Motor neuron (in vitro differentiated cells): ENCODE measurements at regions not wholly inside any gene's neighbourhood (a gene's known extent, or its start where the extent isn't known, plus 50 kb on each side); places are given as distances from the start of the nearest gene placed in this dataset.

ENCODE experiments used
- ATAC-seq, 8 experiments: fragments of 200-7000 bp; cut with Tn5 transposase; replicated peaks in 6 of 8; 2 replicates each; pipeline ENCODE4 v1.8.0; 2021; ENCODE audit warnings: mild to moderate bottlenecking in 8 of 8, moderate library complexity in 8 of 8
- H3K27ac ChIP-seq, 2 donors: fragments of 250-450 bp; sonication (Bioruptor Pico); 2 replicates each; pipeline ENCODE4 v1.9.0; 2021; ENCODE audit warnings: antibody characterized with exemption in 2 of 2, mild to moderate bottlenecking in 2 of 2, moderate library complexity in 1 of 2
- H3K4me1 ChIP-seq, 2 donors: fragments of 250-450 bp; sonication (Bioruptor Pico); replicated peaks in 1 of 2; 2 replicates each; pipeline ENCODE4 v1.6.1; 2021; ENCODE audit warnings: antibody characterized with exemption in 2 of 2, mild to moderate bottlenecking in 2 of 2, moderate library complexity in 1 of 2
- H3K4me3 ChIP-seq, 5 donors: fragments of 250-450 bp; sonication (Bioruptor Pico); 2 replicates each; pipeline ENCODE4 v1.9.0; 2021; ENCODE audit warnings: antibody characterized with exemption in 5 of 5, mild to moderate bottlenecking in 5 of 5, moderate library complexity in 4 of 5
- WGBS, 10 experiments: fragments of 450-650 bp; shearing (Covaris generic); methylation state at CpG; one replicate each; pipeline ENCODE4 v1.0.0; 2022; 5-methylcytosine and 5-hydroxymethylcytosine counted together
- in situ Hi-C, 9 experiments: fragments of 400-800 bp; cut with MboI; loops; one replicate each; pipeline ENCODE4 v1.15.0; 2021; ENCODE audit warnings: low sequenced_read_pairs in 9 of 9, low pct_unique_long_range_greater_than_20kb in 2 of 9; ENCODE audit not compliant: unreplicated experiment in 9 of 9

GRCh38 chr9:86546712-86547111 lies 192.5 kb upstream of the TUT7 start:
- ATAC-seq: no peak
- no peak overlapping the region for H3K27ac ChIP-seq
- WGBS, 10 experiments: 53 to 100% (median 90%) methylated on average over 1 to 5 of the region's 5 CpGs; no CpG with 5 or more reads in 2 of the 10 experiments
- H3K4me3 ChIP-seq: no peak overlapping the region
- in situ Hi-C loops: no loop called here
- peaks cover 9 to 14% of the 10 kb centered on the region in 2 donors for H3K4me1 ChIP-seq

DNA sequence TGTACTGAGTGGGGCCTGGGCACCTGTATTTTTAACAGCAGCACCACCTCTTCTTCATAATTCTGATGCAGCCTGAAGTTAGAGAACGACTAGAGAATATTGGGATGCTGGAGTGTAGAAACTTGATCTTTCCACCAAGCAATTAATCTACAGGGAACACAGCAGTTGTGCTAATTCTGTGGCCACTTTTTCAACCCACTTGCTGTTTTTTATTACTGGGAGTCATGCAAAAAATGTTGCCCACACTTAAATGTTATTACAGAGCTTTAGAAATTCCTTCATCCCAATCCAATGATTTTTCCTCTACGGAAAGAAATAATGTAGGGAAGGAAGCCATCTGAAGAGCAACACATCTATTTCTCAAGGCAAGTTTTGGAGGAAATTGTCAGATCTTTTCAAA lies 190.9 kb upstream of the TUT7 start:
- Histone ChIP-seq H3K4me3 (no peak overlapping the region), H3K27ac (no peak overlapping the region), H3K4me1 (peaks cover 9 to 14% of the 10 kb centered on the region in 2 donors)
- no peak for ATAC-seq
- in situ Hi-C loops: no loop called here
- 0 to 58% (median 42%) methylated on average over 1 to 2 of the region's 2 CpGs; no CpG with 5 or more reads in 2 of the 10 experiments for WGBS, 10 experiments

DNA sequence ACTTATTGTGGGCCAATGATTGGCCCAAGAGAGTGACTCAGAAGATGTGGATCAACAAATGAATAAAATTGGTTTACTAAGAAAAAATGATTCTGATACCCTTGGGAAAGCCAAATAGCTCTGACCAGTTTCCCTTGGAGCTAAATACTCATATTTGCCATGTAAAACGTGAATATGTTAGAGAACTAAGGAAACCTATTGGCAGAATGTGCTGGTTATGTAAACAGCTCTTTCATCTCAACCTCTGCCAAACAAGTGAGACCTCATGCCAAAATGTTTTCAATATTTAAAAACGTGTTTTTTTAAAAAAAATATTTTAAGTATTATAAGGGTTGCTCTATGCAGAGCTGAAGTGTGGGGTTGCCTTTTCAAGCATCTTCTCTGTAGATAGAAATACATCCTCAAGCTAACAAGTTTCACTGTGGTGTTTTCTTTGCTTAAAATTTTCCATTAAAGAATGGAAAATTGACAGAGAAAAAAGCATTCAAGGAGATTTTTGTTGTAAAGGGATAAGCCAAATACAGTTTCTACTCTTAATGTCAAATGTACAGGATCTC lies 186.9 kb upstream of the TUT7 start:
- ATAC-seq: no peak
- Histone ChIP-seq H3K4me1 (no peaks in the 10 kb centered on the region), H3K27ac (no peak overlapping the region), H3K4me3 (no peak overlapping the region)
- WGBS, 10 experiments: 0 to 91% (median 52%) methylated on average over 1 to 2 of the region's 2 CpGs; no CpG with 5 or more reads in 2 of the 10 experiments
- in situ Hi-C loops: no loop called here

DNA sequence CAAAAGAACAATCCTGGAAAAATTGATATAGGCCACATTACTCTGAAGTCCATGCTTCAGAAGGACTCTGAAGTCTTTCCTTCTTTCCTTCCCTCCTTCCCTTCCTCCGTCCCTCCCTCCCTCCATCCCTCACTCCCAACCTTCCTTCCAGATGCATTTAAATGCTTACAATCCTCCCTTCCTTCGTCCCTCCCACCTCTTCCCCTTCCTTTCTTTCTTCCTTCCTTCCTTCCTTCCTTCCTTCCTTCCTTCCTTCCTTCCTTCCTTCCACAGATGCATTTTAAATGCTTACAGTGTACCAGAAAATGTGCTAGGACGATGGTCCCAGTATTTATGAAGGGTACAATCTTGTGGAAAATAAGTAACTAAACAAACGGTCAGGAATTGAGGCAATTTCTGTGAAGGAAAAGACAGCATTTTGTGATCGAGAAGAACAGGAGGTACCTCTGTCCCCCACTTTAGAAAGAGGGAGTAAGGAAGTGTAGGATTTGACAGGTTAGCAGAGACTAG lies 181.3 kb upstream of the TUT7 start:
- WGBS, 10 experiments: 83 to 100% (median 92%) methylated on average over 1 to 2 of the region's 5 CpGs; no CpG with 5 or more reads in 6 of the 10 experiments
- Histone ChIP-seq H3K4me3 (no peak overlapping the region), H3K27ac (no peak overlapping the region), H3K4me1 (peaks cover 0 to 5% of the 10 kb centered on the region in 2 donors)
- in situ Hi-C loops: no loop called here
- ATAC-seq: no peak

GRCh38 chr9:86534572-86535258 lies 180.5 kb upstream of the TUT7 start:
- Histone ChIP-seq H3K27ac (no peak overlapping the region), H3K4me1 (peaks cover 0 to 5% of the 10 kb centered on the region in 2 donors), H3K4me3 (no peak overlapping the region)
- peak in 2 of 8 experiments; percentile 49 to 66 for ATAC-seq
- in situ Hi-C loops: no loop called here
- WGBS, 10 experiments: 10 to 88% (median 73%) methylated on average over 1 to 4 of the region's 4 CpGs; no CpG with 5 or more reads in 1 of the 10 experiments

- in situ Hi-C loops: no loop called here
- 51 to 94% (median 90%) methylated on average over 2 to 4 of the region's 4 CpGs; no CpG with 5 or more reads in 1 of the 10 experiments for WGBS, 10 experiments
- no peak for ATAC-seq
Measured at GRCh38 chr9:86531971-86532640, 177.9 kb upstream of the TUT7 start.

DNA sequence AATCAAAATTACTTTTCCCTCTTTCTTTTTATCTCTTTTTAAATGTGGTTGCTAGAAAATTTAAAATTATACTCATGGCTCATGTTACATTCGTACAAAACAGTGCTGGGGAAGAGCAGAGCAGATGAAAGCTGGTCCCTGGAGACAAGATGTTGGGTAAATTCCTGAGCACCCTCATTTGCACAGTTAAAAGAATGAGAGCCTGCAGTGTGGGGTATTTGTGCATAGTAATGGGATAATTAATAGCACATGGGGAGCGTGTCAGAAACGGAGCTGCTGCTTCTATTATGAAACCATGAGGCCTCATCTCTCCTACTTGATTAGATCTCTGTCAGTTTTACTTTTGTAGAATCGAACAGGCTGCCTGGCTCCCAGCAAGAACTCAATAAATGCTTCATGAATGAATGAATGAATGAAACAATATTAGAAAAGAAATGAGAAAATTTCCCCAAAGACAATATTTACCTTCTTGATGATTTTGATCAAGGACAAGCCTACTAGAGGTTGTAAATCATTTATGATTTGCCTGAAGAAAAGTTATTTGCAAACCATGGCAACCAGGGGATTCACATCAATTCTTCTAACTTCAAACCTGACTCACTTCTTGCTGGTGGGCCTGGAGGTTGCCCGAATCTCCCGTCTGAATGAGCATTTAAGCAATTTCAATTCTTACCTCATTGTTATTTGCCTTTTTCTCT lies 177.2 kb upstream of the TUT7 start:
- peak in 3 of 8 experiments; percentile 72 to 93 (median 80) for ATAC-seq
- in situ Hi-C loops: no loop called here
- H3K27ac ChIP-seq: no peak overlapping the region
- peaks cover 0 to 5% of the 10 kb centered on the region in 2 donors for H3K4me1 ChIP-seq
- no peak overlapping the region for H3K4me3 ChIP-seq
- WGBS, 10 experiments: 0 to 64% (median 30%) methylated on average over 1 to 6 of the region's 6 CpGs

More at GRCh38 chr9:86531971-86532640, 177.9 kb upstream of the TUT7 start:
- Histone ChIP-seq H3K27ac (no peak overlapping the region), H3K4me1 (peaks cover 0 to 5% of the 10 kb centered on the region in 2 donors), H3K4me3 (no peak overlapping the region)

DNA sequence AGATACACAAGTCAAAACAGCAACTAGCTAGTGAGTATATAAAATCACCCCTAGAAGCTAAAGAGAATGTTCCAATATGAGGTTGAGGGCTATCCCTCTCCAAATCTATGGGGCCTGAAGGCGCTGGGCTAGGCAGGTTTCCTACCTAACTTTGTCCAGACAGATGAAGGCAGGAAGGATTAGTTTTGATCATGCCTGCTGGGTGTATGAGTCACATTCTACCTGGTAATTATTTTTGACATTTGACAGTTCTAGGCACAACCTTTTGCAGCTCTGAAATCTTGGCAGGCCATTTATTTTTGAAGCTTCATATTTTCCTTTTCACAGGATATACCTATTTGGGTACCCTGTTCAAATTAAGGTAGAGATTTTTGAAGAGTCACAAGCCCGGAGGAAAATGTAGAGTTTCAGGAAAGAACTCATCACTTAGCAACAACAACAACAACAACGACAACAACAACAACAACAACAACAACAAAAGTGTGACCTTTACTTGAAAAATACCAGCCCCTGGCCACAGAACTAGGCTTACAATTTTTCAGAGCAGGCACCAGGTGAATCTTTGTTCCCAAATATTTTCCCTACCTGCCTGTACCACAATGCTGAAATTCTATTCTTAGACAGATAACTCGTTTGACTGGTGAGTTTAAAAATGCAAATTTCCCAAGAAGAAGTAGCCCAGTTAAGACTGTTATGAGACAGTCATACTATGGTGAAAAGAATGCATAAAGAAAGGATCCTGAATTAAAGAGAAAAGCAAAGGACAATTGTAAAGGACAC lies 175.5 kb upstream of the TUT7 start:
- no peak for ATAC-seq
- Histone ChIP-seq H3K4me3 (no peak overlapping the region), H3K4me1 (peaks cover 0 to 5% of the 10 kb centered on the region in 2 donors), H3K27ac (no peak overlapping the region)
- 20 to 100% (median 73%) methylated on average over 1 to 4 of the region's 4 CpGs for WGBS, 10 experiments
- in situ Hi-C loops: no loop called here

DNA sequence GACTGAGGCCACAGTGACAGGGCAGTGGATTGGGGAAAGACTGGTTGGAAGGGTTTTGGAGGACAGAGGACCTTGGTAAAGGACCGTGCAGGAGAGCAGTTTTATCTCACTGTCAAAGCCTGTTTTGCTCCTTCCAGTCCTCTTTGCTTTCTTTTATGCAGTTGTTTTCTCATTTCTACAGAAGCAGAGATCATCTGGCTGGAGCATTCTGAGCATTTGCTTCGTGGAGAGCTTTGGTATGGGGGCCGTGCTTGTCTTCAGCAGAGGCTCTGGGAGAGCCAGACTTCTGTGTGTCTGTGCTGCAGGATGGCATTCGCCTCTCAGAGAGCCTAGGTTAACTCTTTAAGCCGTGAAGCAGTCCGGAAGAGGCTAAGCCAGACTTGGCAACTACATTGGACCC lies 171.8 kb upstream of the TUT7 start:
- H3K4me1 ChIP-seq: no peaks in the 10 kb centered on the region
- no peak for ATAC-seq
- WGBS, 10 experiments: 0 to 79% (median 68%) methylated on average over 1 to 6 of the region's 6 CpGs; no CpG with 5 or more reads in 3 of the 10 experiments
- no peak overlapping the region for H3K27ac ChIP-seq
- in situ Hi-C loops: no loop called here
- no peak overlapping the region for H3K4me3 ChIP-seq

- no peaks in the 10 kb centered on the region for H3K4me1 ChIP-seq
- no peak overlapping the region for H3K4me3 ChIP-seq
- in situ Hi-C loops: no loop called here
- WGBS, 10 experiments: 29 to 96% (median 86%) methylated on average over 1 to 4 of the region's 5 CpGs; no CpG with 5 or more reads in 2 of the 10 experiments
- no peak overlapping the region for H3K27ac ChIP-seq
- no peak for ATAC-seq
Measured at GRCh38 chr9:86525182-86525581, 171.0 kb upstream of the TUT7 start.

GRCh38 chr9:86521977-86522376 lies 167.8 kb upstream of the TUT7 start:
- no peaks in the 10 kb centered on the region for H3K4me1 ChIP-seq
- in situ Hi-C loops: no loop called here
- no peak for ATAC-seq
- 20 to 100% (median 91%) methylated on average over 1 to 5 of the region's 5 CpGs; no CpG with 5 or more reads in 1 of the 10 experiments for WGBS, 10 experiments
- no peak overlapping the region for H3K4me3 ChIP-seq
- no peak overlapping the region for H3K27ac ChIP-seq

DNA sequence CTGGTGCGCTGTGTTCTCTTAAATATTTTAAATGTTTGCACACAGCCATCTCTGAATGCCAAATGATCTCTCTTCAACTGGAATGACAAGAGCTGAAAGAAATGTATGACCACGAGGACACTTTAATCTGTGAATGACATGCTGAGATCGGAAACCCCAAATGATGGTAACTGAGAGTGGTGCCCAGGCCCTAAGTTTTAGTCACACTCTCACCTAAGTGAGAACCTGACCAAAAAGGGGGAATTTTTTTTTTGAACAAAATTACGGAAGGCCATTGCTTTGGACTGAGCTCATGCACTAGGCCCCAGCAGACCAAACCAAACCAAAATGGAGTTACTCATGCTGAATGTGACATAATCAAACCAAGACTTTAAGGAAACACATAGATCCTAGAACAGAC lies 167.1 kb upstream of the TUT7 start:
- no peak for ATAC-seq
- H3K27ac ChIP-seq: no peak overlapping the region
- WGBS, 10 experiments: 83 to 100% (median 93%) methylated on average over 1 to 4 of the region's 4 CpGs
- no peak overlapping the region for H3K4me3 ChIP-seq
- in situ Hi-C loops: no loop called here
- no peaks in the 10 kb centered on the region for H3K4me1 ChIP-seq
